Eye (tissue), 1 donor: ENCODE measurements at regions not wholly inside any gene's neighbourhood (a gene's known extent, or its start where the extent isn't known, plus 50 kb on each side); places are given as distances from the start of the nearest gene placed in this dataset.
"Not testable (repeated sequence)": the region's sequence is repeated elsewhere in the genome, so short reads cannot be mapped to it uniquely, and the experiment has no call there.

Experiments used
- DNase-seq: peaks from one replicate; pipeline ENCODE4 v3.0.0-alpha.2; 2015

GRCh38 chrX:45630078-45630477, 429.4 kb upstream of the DIPK2B start:
- no peak for DNase-seq

GRCh38 chrX:45628041-45628440, 427.4 kb upstream of the DIPK2B start:
- DNase-seq: no peak

DNA sequence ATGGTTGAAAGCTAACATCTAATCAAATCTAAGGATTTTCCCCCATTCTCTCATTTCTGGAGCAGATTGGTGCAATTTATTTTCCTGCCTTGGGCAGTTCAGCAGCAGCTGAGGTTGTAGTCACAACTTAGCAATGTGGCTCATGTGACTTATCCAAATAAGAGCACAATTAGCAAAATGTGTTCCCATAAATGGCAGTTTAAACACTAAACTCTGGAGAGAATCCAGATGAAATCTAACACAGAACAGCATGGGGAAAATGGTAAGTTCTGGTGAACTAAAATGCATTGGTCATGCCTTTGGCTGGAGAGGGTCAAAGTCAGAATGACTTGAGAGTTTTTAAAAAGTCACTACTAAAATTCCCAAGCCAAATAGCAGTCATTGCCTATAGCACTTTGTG, 422.6 kb upstream of the DIPK2B start:
- DNase-seq: peak; percentile 12

DNA sequence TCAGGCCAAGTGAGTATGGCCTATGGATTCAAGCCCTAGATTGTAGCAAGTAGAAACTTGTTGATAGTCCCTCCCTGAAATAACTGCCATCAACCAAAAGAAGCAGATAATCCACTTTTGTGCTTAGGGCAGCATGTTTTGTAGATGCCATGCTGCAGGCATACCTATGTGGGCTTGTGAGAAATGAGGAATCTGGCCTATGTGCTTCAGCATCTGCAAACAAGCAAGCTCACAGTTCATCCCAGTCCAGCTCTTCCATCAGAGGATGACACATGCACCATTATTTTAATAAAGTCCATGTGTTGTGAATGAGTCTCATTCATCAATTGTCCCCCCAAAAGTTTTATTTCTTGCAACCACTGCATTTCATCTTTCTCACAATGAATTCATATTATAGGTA, 421.9 kb upstream of the DIPK2B start:
- no peak for DNase-seq

- no peak for DNase-seq
Observed at GRCh38 chrX:45622042-45622423, 421.4 kb upstream of the DIPK2B start.

- no peak for DNase-seq
Observed at GRCh38 chrX:45621376-45622041, 420.8 kb upstream of the DIPK2B start.

DNA sequence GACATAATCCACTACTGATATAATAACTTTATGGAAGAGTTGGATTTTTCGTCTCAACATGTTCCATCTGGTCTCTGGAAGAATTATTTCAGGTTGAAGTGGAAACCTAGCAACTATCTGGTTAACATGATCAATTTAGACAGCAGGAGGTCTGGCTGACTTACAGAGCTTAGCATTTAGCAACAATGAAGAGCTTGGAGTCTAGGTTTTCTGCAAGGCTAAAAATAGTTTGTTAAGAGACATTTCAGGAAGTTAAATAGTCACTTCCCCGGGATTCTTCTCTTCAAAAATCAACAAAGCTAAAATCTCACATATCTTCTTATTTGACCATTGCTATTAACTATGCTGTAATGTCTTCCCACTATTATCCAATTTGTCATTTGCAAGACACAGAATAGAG, 418.6 kb upstream of the DIPK2B start:
- no peak for DNase-seq

DNA sequence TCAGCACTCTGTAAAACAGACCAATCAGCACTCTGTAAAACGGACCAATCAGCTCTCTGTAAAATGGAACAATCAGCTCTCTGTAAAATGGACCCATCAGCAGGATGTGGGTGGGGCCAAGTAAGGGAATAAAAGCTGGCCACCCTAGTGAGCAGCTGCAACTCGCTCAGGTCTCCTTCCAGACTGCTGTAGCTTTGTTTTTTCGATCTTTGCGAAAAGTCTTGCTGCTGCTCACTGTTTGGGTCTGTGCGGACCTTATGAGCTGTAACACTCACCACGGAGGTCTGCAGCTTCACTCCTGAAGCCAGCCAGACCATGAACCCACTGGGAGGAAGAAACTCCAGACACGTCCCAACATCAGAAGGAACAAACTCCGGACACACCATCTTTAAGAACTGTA, 414.9 kb upstream of the DIPK2B start:
- not testable (repeated sequence) for DNase-seq

GRCh38 chrX:45614853-45615252, 414.2 kb upstream of the DIPK2B start:
- no peak for DNase-seq

- no peak for DNase-seq
Observed at GRCh38 chrX:45602151-45602550, 401.5 kb upstream of the DIPK2B start.

DNA sequence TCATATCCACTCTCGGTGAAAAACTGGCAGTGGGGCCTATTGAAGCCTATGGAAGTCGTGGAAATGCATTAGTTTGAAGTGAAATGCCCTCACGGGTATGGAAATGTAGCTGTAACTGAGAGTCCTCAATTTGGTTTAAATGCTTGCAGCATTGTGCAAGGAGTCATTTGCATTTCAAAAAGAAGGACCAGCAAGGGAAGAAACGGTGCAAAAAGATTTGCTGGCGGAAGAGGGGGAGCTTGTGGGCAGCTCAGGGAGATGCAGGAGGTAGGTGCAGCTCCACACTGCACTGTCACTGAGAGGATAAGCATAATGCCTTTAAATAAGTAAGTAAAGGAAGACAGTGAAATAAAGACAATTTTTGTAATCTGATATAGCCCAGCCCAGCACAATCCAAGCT, 400.4 kb upstream of the DIPK2B start:
- no peak for DNase-seq

DNA sequence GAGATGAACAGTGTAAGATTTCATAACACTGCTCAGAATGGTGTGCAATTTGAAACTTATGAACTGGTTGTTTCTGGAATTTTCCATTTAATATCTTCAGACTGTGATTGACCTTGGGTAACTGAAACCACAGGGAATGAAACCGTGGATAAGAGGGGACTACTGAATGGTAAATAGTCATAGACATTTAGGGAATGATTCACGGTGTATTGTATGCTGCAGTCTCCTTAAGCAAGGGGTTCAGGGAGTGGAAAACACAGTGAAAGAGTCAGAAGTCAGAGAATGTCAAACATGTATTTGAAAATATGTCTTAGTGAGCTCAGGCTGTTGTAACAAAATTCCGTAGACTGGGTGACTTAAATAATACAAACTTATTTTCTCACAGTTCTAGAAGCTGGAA, 398.2 kb upstream of the DIPK2B start:
- DNase-seq: no peak

- no peak for DNase-seq
Observed at GRCh38 chrX:45596188-45596808, 395.6 kb upstream of the DIPK2B start.

DNA sequence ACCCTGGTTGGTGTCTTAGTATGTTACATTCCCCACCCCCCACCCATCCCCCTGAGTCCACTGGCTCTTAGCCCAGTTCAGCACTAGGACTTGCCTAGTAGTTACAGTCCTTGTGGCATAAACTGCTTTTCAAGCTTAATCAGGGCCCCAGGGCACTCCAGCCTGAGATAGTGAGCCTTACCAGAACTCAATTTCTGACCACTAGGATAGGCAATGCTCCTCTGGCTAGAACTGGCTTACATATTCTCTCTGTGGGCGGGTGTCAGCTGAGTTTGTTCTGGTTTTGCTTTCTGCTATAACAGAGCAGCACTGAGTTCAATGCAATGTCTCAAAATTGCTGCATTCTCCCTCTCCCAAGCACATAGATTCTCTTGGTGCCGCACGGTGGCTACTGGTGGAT, 391.4 kb upstream of the DIPK2B start:
- DNase-seq: no peak

DNA sequence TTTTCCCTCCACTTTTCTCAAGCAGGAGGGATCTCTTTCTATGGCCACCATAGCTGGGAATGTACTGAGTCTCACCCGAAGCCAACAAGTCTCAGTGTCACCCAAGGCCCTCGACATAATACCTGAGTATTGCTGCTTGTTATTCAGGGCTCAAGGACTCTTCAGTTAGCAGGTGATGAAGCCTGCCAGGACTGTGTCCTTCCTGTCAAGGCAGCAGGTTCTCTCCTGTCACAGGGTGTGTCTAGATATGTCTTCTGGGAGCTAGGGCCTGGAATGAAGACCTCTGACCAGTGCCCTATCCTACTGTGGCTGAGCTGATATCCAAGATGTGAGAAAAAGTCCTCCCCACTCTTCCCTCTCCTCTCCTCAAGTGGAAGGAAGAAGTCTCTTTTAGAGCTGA, 391.0 kb upstream of the DIPK2B start:
- DNase-seq: no peak

- no peak for DNase-seq
Observed at GRCh38 chrX:45584717-45585116, 384.0 kb upstream of the DIPK2B start.

- DNase-seq: no peak
Observed at GRCh38 chrX:45577361-45577760, 376.7 kb upstream of the DIPK2B start.

DNA sequence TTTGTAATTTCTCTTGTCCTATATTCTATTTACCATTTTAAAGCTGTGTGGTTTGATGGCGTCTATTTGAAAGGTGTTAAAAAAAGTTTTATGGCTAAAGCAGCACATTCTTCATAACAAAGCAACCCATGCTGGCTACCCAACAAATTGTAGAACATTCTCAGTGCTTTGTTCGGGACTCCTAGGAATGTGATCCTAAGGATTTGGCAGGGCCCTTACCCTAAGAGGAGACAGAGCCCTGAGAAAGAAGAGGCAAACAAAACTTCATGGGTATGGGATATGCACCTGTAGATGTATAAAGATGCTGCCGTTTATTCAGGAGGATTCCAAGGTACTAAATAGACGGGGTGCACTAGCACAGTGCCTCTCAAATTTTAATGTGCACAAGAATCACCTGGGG, 370.8 kb upstream of the DIPK2B start:
- DNase-seq: no peak

DNA sequence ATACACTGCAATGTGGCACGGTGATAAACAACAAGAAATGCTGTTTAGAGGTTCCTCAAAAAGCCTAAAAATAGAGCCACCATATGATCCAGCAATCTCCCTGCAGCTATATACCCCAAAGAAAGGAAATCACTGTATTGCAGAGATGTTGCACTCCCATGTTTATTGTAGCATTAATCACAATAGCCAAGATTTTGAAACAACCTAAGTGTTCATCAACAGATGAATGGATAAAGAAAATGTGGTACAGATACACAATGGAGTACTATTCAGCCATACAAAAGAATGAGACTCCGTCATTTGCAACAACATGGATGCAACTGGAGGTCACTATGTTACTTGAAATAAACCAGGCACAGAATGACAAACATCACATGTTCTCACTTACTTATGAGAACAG, 365.8 kb upstream of the DIPK2B start:
- no peak for DNase-seq

GRCh38 chrX:45557387-45557786, 356.7 kb upstream of the DIPK2B start:
- DNase-seq: no peak

DNA sequence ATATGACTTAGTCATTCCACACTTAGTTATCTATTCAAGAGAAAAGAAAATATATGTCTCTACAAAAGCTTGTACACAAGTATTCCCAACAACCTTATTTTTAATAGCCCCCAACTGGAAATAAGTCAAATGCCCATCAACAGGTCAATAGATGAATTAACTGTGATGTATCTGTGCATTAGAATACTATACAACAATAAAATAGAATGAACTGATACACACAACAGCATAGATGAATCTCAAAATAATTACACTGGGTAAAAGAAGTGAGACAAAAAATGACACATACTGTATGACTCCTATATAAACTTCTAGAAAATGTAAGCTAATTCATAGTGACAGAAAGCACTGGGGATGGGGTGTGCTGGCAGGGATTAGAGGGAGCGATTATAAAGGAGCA, 354.1 kb upstream of the DIPK2B start:
- peak; percentile 31 for DNase-seq

DNA sequence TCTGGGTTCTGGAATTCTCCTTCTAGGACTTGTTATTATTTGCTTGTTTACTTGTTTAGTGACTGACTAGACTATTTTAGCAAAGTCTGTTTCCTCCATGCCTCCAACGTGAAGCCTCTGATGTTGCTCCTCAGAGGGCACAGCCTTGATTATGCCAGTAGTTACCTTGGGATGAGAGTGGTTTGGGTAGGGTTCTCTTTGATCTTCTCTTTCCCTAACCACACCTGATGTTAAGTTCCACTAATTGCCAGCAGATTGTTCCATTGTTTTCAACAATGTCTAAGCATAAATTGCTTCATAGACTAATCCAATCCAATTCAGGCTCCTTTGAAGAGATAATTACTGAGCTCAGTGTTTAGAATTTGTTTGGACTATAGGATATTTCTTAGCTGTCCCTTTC, 352.7 kb upstream of the DIPK2B start:
- DNase-seq: no peak

DNA sequence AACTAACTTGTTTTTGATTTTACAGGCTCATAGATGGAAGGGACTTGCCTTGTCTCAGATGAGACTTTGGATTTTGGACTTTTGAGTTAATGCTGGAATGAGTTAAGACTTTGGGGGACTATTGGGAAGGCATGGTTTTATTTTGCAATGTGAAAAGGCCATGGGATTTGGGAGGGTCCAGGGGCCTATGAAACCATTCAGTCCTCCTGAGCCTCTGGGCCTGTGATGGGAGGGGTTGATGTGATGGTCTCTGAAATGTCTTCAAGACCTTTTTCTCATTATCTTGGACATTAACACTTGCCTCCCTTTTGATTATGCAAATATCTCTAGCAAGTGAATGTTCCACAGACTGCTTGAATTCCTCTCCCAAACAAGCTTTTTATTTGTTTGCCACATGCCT, 346.0 kb upstream of the DIPK2B start:
- not testable (repeated sequence) for DNase-seq

DNA sequence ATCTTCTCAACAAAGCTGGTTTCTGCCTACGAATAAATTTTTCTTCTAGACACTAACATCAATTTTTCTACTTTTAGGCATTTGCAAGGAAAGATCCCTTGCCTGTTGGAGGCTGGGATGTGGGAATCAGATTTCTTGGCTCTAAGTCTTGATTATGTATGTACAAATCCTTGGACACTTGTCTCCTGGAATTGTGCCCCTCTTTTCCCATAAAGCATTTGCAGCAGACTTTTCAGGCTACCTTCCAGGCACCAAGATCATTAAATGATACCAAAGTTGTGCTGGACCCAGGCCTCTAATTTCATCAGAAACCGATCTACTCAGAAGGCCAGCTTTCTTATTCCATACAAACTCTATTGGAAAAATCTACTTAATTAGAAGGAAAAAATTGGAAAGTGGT, 339.5 kb upstream of the DIPK2B start:
- no peak for DNase-seq

- DNase-seq: no peak
Observed at GRCh38 chrX:45537936-45538335, 337.3 kb upstream of the DIPK2B start.
